RWPE2 (cell line): ENCODE measurements at regions not wholly inside any gene's neighbourhood (a gene's known extent, or its start where the extent isn't known, plus 50 kb on each side); places are given as distances from the start of the nearest gene placed in this dataset.
"Not testable (repeated sequence)": the region's sequence is repeated elsewhere in the genome, so short reads cannot be mapped to it uniquely, and the experiment has no call there.

ENCODE experiments used
- ATAC-seq: fragments of 200-7000 bp; cut with Tn5 transposase; 3 replicates; pipeline ENCODE4 v1.9.1; 2021; ENCODE audit warnings: low read depth
- DNase-seq: peaks from one replicate; pipeline ENCODE4 v3.0.0-alpha.2; 2020; ENCODE audit warnings: low spot score
- H3K27ac ChIP-seq: fragments of 450-650 bp; 2 replicates; pipeline ENCODE4 v1.5.1; 2017; ENCODE audit warnings: mild to moderate bottlenecking; ENCODE audit not compliant: poor library complexity, severe bottlenecking
- H3K27me3 ChIP-seq: fragments of 250-450 bp; sonication (Bioruptor Pico); 2 replicates; pipeline ENCODE4 v1.5.1; 2021; ENCODE audit warnings: mild to moderate bottlenecking, moderate library complexity; ENCODE audit not compliant: insufficient read depth, poor library complexity, severe bottlenecking
- H3K36me3 ChIP-seq: fragments of 250-450 bp; sonication (Bioruptor Pico); 2 replicates; pipeline ENCODE4 v1.5.1; 2020; ENCODE audit warnings: low read depth, mild to moderate bottlenecking, moderate library complexity
- H3K4me1 ChIP-seq: fragments of 250-450 bp; sonication (Bioruptor Pico); 2 replicates; pipeline ENCODE4 v1.5.1; 2021; ENCODE audit warnings: mild to moderate bottlenecking, moderate library complexity; ENCODE audit not compliant: insufficient read depth, poor library complexity, severe bottlenecking
- H3K4me3 ChIP-seq: fragments of 250-450 bp; sonication (Bioruptor Pico); 2 replicates; pipeline ENCODE4 v1.5.1; 2021; ENCODE audit warnings: mild to moderate bottlenecking, moderate library complexity; ENCODE audit not compliant: severe bottlenecking
- H3K9me3 ChIP-seq: fragments of 250-450 bp; sonication (Bioruptor Pico); 2 replicates; pipeline ENCODE4 v1.5.1; 2021; ENCODE audit warnings: mild to moderate bottlenecking, moderate library complexity; ENCODE audit not compliant: severe bottlenecking
- TF ChIP-seq, protein P1 (sequence below): fragments of 450-650 bp; IDR thresholded peaks from one replicate; pipeline ENCODE4 v1.5.1; 2017; ENCODE audit warnings: mild to moderate bottlenecking, moderate library complexity; ENCODE audit not compliant: poor library complexity, severe bottlenecking

GRCh38 chr3:87549208-87549607 lies 272.8 kb upstream of the POU1F1 start:
- ATAC-seq, result no peak
- Histone ChIP-seq H3K4me1 (no peaks in the 10 kb centered on the region), H3K4me3 (no peak overlapping the region), H3K9me3 (no peaks in the 10 kb centered on the region), H3K27ac (no peak overlapping the region), H3K36me3 (no peaks in the 10 kb centered on the region), H3K27me3 (no peaks in the 10 kb centered on the region)
- no peak for DNase-seq
- TF ChIP-seq, protein P1, sequence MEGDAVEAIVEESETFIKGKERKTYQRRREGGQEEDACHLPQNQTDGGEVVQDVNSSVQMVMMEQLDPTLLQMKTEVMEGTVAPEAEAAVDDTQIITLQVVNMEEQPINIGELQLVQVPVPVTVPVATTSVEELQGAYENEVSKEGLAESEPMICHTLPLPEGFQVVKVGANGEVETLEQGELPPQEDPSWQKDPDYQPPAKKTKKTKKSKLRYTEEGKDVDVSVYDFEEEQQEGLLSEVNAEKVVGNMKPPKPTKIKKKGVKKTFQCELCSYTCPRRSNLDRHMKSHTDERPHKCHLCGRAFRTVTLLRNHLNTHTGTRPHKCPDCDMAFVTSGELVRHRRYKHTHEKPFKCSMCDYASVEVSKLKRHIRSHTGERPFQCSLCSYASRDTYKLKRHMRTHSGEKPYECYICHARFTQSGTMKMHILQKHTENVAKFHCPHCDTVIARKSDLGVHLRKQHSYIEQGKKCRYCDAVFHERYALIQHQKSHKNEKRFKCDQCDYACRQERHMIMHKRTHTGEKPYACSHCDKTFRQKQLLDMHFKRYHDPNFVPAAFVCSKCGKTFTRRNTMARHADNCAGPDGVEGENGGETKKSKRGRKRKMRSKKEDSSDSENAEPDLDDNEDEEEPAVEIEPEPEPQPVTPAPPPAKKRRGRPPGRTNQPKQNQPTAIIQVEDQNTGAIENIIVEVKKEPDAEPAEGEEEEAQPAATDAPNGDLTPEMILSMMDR, result no peak

DNA sequence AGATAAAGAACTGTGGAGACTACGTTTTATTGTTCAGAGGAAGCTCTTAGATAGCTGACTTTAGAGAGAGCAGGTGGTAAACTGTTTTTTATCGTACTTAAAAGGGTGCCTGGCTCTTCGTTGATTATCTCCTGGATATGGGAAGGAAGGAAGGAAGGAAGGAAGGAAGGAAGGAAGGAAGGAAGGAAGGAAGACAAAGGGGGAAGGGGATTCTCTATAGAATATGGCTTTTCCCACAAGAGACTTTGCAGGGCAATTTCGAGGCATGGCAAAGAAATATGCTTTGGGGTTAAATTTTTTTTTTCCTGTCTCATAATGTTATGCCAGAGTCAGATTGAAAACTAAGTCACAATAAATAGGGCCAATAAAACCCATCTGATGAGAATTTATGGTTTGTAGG lies 271.9 kb upstream of the POU1F1 start:
- H3K27me3 ChIP-seq, result no peaks in the 10 kb centered on the region
- DNase-seq (no peak), ATAC-seq (no peak)
- H3K9me3 ChIP-seq, result no peaks in the 10 kb centered on the region
- no peaks in the 10 kb centered on the region for H3K36me3 ChIP-seq
- H3K4me1 ChIP-seq, result no peaks in the 10 kb centered on the region
- TF ChIP-seq, protein P1, result no peak
- no peak overlapping the region for H3K27ac ChIP-seq
- no peak overlapping the region for H3K4me3 ChIP-seq

DNA sequence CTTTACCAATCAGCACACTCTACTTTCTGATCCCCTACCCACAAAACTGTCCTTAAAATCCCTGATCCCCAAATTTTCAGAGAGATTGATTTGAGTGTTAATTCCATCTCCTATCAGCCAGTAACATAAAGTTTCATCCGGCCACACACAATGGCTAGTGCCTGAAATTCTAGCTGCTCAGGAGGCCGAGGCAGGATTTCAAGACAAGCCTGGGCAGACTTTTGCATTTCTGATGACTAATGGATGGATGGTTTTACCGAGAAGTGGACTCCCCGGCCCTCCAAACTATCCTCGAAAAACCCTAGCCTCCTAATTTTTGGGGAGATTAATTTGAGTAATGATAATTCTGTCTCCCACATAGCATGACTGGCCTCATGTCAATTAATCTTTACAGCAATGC lies 269.8 kb upstream of the POU1F1 start:
- peak; percentile 80; the same call in 2 of the 3 replicates for ATAC-seq
- no peaks in the 10 kb centered on the region for H3K4me1 ChIP-seq
- DNase-seq, result no peak

GRCh38 chr3:87543408-87543807 lies 267.0 kb upstream of the POU1F1 start:
- H3K4me1 ChIP-seq, ATAC-seq: not testable (repeated sequence)

More for the DNA sequence above, 269.8 kb upstream of the POU1F1 start:
- Histone ChIP-seq H3K27ac (no peak overlapping the region), H3K36me3 (no peaks in the 10 kb centered on the region), H3K4me3 (no peak overlapping the region), H3K27me3 (no peaks in the 10 kb centered on the region), H3K9me3 (no peaks in the 10 kb centered on the region)
- TF ChIP-seq, protein P1, result no peak

DNA sequence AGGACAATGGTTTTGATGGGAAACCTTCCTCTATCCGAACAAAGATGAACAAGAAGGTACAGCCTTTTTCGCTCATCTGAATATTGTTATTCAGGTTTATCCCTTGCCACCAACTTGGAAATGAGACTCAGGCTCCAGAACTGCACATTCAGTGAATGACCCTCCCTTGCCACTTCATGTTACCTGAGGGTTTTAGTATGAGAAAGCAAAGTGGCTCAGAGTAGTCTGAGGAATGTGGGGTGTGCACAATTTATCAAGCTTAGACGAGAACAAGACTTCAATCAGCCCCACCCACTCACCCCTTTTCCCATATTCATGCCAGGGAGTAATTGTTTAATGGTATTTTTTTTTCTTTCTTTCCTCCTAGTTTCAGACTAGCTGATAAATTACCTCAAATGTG lies 265.3 kb upstream of the POU1F1 start:
- H3K27ac ChIP-seq, result no peak overlapping the region
- H3K4me1 ChIP-seq, result no peaks in the 10 kb centered on the region
- no peak for DNase-seq
- no peak for ATAC-seq
- H3K4me3 ChIP-seq, result no peak overlapping the region
- TF ChIP-seq, protein P1, result no peak
- H3K36me3 ChIP-seq, result no peaks in the 10 kb centered on the region
- H3K27me3 ChIP-seq, result no peaks in the 10 kb centered on the region
- no peaks in the 10 kb centered on the region for H3K9me3 ChIP-seq

More at GRCh38 chr3:87543408-87543807, 267.0 kb upstream of the POU1F1 start:
- not testable (repeated sequence) for H3K36me3 ChIP-seq, H3K9me3 ChIP-seq, H3K4me3 ChIP-seq, H3K27ac ChIP-seq, DNase-seq, H3K27me3 ChIP-seq

GRCh38 chr3:87538722-87539121 lies 262.3 kb upstream of the POU1F1 start:
- not testable (repeated sequence) for DNase-seq, H3K27ac ChIP-seq, H3K9me3 ChIP-seq, H3K4me1 ChIP-seq, H3K27me3 ChIP-seq, H3K4me3 ChIP-seq, ATAC-seq, H3K36me3 ChIP-seq
